ENCODE measurements at regions not wholly inside any gene's neighbourhood (a gene's known extent, or its start where the extent isn't known, plus 50 kb on each side); places are given as distances from the start of the nearest gene placed in this dataset.

DNA sequence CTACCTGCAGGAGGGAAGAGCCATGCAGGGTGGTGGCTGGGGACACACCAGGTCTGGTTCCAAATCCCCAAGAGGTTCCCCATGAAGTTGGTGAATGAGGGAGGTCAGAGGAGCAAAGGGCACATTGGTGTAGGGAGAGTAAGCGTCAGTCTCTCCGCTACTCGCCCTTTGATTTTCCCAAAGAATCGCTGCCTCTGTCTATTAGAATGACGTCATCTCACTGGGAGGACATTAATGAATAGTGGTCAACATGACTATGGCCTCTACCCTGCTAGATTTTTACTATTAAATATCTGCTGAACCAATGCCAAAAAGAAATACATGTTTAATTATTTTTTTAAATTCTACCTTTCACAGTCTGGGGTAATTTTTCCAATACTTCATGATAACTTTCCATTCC is 109.6 kb upstream of the SNTG2 start:
- no peak overlapping the region for H3K4me2 ChIP-seq (ENCODE audit: insufficient read depth, insufficient read length, low read length)
- Mint-ChIP-seq H3K9me3 (no peaks in the 10 kb centered on the region), H3K27me3 (ENCODE audit: low read depth) (peaks cover 16% of the 10 kb centered on the region), H3K4me1 (no peaks in the 10 kb centered on the region), H3K36me3 (ENCODE audit: insufficient read depth in 1 of 3, low read depth in 3 of 3) (peaks cover 0 to 2% (median 0%) of the 10 kb centered on the region in 3 experiments; a peak in 2 of 7 replicates), H3K4me3 (no peak overlapping the region), H3K27ac (no peak overlapping the region)
- no peak overlapping the region for H2AK5ac ChIP-seq (ENCODE audit: insufficient read length, low read length)
- H4K8ac ChIP-seq (replicated peaks; ENCODE audit: insufficient read length, low read depth, low read length): no peak overlapping the region
- H2BK15ac ChIP-seq (ENCODE audit: low read depth, low read length): no peak overlapping the region
- no peak overlapping the region for H3T11ph ChIP-seq (ENCODE audit: low read length)
- no peak overlapping the region for H3K9ac ChIP-seq (ENCODE audit: extremely low read depth, insufficient read length, low read length)
- no peaks in the 10 kb centered on the region for H4K20me1 ChIP-seq (ENCODE audit: control insufficient read depth, insufficient read depth, insufficient read length)
- H2AFZ ChIP-seq (ENCODE audit: low read length): no peak overlapping the region
- H3K56ac ChIP-seq (ENCODE audit: insufficient read length, low read depth, low read length): no peak overlapping the region
- H3K14ac ChIP-seq (ENCODE audit: insufficient read depth, low read length): no peak overlapping the region
- H2BK12ac ChIP-seq (ENCODE audit: insufficient read length, low read depth, low read length): no peak overlapping the region
- no peaks in the 10 kb centered on the region for H3K79me1 ChIP-seq (ENCODE audit: insufficient read depth, low read depth, low read length, poor library complexity, severe bottlenecking)
- H3K79me2 ChIP-seq (ENCODE audit: insufficient read depth, low read length): no peaks in the 10 kb centered on the region
- H2BK20ac ChIP-seq (ENCODE audit: low read depth, low read length, poor library complexity, severe bottlenecking): no peak overlapping the region
- peak; percentile 12 for DNase-seq
- WGBS (ENCODE audit: extremely low coverage, insufficient read length, low lambda C conversion rate): no CpG with 5 or more reads among the region's 5 CpGs
- no peak overlapping the region for H4K91ac ChIP-seq (ENCODE audit: insufficient read length, low read depth, low read length)
- no peak overlapping the region for H3K18ac ChIP-seq (ENCODE audit: insufficient read length, low read depth, low read length)
- H3K4me1 ChIP-seq (ENCODE audit: insufficient read depth, low read length): no peaks in the 10 kb centered on the region
- H4K5ac ChIP-seq (ENCODE audit: insufficient read length, low read depth, low read length): no peak overlapping the region
- no peaks in the 10 kb centered on the region for H3K23me2 ChIP-seq (ENCODE audit: insufficient read length, low read depth, low read length, poor library complexity, severe bottlenecking)
- H3K27me3 ChIP-seq (ENCODE audit: insufficient read depth, low read length): no peaks in the 10 kb centered on the region
- no peak overlapping the region for H3K27ac ChIP-seq (ENCODE audit: insufficient read length, low read depth, low read length)
- H3K4ac ChIP-seq (ENCODE audit: low read depth, low read length): no peak overlapping the region
- H2BK5ac ChIP-seq (ENCODE audit: insufficient read length, low read length): no peak overlapping the region
- TF ChIP-seq, protein P1, sequence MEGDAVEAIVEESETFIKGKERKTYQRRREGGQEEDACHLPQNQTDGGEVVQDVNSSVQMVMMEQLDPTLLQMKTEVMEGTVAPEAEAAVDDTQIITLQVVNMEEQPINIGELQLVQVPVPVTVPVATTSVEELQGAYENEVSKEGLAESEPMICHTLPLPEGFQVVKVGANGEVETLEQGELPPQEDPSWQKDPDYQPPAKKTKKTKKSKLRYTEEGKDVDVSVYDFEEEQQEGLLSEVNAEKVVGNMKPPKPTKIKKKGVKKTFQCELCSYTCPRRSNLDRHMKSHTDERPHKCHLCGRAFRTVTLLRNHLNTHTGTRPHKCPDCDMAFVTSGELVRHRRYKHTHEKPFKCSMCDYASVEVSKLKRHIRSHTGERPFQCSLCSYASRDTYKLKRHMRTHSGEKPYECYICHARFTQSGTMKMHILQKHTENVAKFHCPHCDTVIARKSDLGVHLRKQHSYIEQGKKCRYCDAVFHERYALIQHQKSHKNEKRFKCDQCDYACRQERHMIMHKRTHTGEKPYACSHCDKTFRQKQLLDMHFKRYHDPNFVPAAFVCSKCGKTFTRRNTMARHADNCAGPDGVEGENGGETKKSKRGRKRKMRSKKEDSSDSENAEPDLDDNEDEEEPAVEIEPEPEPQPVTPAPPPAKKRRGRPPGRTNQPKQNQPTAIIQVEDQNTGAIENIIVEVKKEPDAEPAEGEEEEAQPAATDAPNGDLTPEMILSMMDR (conservative IDR thresholded peaks at IDR 0.05): no peak
- no peaks in the 10 kb centered on the region for H3K9me3 ChIP-seq (ENCODE audit: control insufficient read depth, low read depth, low read length)
- no peak overlapping the region for H2BK120ac ChIP-seq (ENCODE audit: low read depth, low read length, poor library complexity, severe bottlenecking)
- no peak overlapping the region for H3K23ac ChIP-seq (ENCODE audit: insufficient read length, low read depth, low read length)

All from H9 (cell line).